ENCODE measurements at regions not wholly inside any gene's neighbourhood (a gene's known extent, or its start where the extent isn't known, plus 50 kb on each side); places are given as distances from the start of the nearest gene placed in this dataset.

DNA sequence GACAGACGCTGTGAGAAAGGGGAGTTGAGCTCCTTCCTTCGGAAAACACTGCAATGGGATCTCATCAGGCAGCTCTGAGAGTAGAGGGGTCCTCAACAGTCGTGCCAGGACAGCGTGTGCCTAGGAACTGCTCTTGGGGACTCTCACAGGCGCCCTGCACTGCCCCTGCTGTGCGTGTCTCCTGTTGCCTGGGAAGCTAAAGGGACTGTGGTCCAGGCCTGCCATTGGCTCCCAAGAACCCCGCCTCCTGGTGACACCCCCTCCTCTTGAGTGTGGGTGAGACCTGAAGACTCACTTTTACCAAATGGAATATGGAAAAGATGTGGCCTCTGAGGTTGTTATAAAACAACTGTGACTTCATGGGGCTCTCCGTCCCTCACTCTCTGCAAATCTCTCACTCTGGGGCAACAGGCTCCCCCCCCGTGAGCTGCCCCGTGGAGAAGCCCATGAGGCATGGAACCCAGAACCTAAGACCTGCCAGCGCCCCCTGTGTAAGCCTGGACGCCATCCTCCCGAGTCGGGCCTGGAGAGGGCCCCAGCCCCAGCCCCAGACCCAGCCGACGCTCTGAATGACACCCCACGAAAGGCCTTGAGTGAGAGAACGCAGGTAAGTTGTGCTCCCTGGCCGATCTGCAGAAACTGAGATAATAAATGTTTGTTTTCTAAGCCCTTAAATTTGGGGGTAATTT, 302.7 kb downstream of the FGF9 start:
- TF ChIP-seq POLR2A (IDR thresholded peaks at IDR 0.05), result no peak
- TF ChIP-seq, protein P1, sequence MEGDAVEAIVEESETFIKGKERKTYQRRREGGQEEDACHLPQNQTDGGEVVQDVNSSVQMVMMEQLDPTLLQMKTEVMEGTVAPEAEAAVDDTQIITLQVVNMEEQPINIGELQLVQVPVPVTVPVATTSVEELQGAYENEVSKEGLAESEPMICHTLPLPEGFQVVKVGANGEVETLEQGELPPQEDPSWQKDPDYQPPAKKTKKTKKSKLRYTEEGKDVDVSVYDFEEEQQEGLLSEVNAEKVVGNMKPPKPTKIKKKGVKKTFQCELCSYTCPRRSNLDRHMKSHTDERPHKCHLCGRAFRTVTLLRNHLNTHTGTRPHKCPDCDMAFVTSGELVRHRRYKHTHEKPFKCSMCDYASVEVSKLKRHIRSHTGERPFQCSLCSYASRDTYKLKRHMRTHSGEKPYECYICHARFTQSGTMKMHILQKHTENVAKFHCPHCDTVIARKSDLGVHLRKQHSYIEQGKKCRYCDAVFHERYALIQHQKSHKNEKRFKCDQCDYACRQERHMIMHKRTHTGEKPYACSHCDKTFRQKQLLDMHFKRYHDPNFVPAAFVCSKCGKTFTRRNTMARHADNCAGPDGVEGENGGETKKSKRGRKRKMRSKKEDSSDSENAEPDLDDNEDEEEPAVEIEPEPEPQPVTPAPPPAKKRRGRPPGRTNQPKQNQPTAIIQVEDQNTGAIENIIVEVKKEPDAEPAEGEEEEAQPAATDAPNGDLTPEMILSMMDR (IDR thresholded peaks at IDR 0.05), result no peak

All from testis (tissue), 2 donors.